ENCODE measurements at regions not wholly inside any gene's neighbourhood (a gene's known extent, or its start where the extent isn't known, plus 50 kb on each side); places are given as distances from the start of the nearest gene placed in this dataset.

- H3K27ac ChIP-seq (ENCODE audit: low read depth, low read length, poor library complexity, severe bottlenecking) = no peak overlapping the region
- POLR2A ChIA-PET = interaction anchor here (0.7 kb wide), 3 partner anchors 40 to 163 kb away, joined by 3 to 4 read pairs (median 3); no protein-coding TSS in a partner anchor
- H3K79me2 ChIP-seq (ENCODE audit: insufficient read depth, low read depth, low read length) = no peaks in the 10 kb centered on the region
- no peaks in the 10 kb centered on the region for H3K9me3 ChIP-seq (ENCODE audit: low read length)
- no peaks in the 10 kb centered on the region for H3K36me3 ChIP-seq (ENCODE audit: insufficient read depth, low read length)
- DNase-seq (ENCODE audit: low spot score) = no peak
- H3K9me2 ChIP-seq (ENCODE audit: insufficient read depth, low read length) = no peaks in the 10 kb centered on the region
- intact Hi-C loops (cut with micrococcal nuclease; ENCODE audit: unreplicated experiment) = loop anchor here (5.0 to 10.0 kb wide), 2 partner anchors 110 to 1152 kb away; partner anchors contain the start of genes CIP2A and DZIP3
- no peak overlapping the region for H2AFZ ChIP-seq (ENCODE audit: low read length)
- H3K4me3 ChIP-seq (ENCODE audit: low read depth, low read length, poor library complexity, severe bottlenecking) = no peak overlapping the region
- no peak overlapping the region for H3K4me2 ChIP-seq (ENCODE audit: low read length)
- no peaks in the 10 kb centered on the region for H4K20me1 ChIP-seq (ENCODE audit: insufficient read depth, low read length)
- peaks cover 40% of the 10 kb centered on the region for H3K4me1 ChIP-seq (ENCODE audit: insufficient read depth, low read length, poor library complexity, severe bottlenecking)
- CTCF ChIA-PET (ENCODE audit: unreplicated experiment) = no interaction called here
- TF ChIP-seq, protein P1, sequence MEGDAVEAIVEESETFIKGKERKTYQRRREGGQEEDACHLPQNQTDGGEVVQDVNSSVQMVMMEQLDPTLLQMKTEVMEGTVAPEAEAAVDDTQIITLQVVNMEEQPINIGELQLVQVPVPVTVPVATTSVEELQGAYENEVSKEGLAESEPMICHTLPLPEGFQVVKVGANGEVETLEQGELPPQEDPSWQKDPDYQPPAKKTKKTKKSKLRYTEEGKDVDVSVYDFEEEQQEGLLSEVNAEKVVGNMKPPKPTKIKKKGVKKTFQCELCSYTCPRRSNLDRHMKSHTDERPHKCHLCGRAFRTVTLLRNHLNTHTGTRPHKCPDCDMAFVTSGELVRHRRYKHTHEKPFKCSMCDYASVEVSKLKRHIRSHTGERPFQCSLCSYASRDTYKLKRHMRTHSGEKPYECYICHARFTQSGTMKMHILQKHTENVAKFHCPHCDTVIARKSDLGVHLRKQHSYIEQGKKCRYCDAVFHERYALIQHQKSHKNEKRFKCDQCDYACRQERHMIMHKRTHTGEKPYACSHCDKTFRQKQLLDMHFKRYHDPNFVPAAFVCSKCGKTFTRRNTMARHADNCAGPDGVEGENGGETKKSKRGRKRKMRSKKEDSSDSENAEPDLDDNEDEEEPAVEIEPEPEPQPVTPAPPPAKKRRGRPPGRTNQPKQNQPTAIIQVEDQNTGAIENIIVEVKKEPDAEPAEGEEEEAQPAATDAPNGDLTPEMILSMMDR (conservative IDR thresholded peaks at IDR 0.05; ENCODE audit: low read length) = no peak
- TF ChIP-seq EZH2phosphoT487 (IDR thresholded peaks at IDR 0.05; ENCODE audit: borderline replicate concordance, low read depth, low read length) = no peak
- no TSS peak for BruUV-seq (replicated peaks)
Observed at GRCh38 chr3:107432646-107433045, 55.4 kb downstream of the CCDC54 start.

DNA sequence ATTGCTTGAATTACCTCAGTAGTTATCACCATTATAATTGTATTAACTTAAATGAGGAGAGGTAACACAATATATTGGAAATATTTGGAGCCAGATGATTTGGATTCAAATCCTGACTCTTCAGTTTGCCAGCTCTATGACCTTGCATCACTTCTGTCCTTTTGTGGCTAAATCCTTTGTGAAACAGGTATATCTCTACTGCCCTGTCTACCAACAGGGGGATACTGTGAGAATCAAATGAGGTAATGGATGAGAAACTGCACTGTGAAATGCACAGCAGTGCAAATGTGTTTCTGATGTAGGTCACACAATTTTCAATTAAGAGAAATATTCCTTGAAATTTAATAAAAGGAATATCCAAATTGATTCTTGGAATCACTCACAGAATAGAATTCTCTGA is 58.8 kb downstream of the CCDC54 start:
- H4K20me1 ChIP-seq (ENCODE audit: insufficient read depth, low read length) = no peaks in the 10 kb centered on the region
- no peaks in the 10 kb centered on the region for H3K9me3 ChIP-seq (ENCODE audit: low read length)
- no peaks in the 10 kb centered on the region for H3K36me3 ChIP-seq (ENCODE audit: insufficient read depth, low read length)
- DNase-seq (ENCODE audit: low spot score) = no peak
- no peak overlapping the region for H3K27ac ChIP-seq (ENCODE audit: low read depth, low read length, poor library complexity, severe bottlenecking)
- no TSS peak for BruUV-seq (replicated peaks)
- TF ChIP-seq, protein P1 (conservative IDR thresholded peaks at IDR 0.05; ENCODE audit: low read length) = no peak
- no peak for TF ChIP-seq EZH2phosphoT487 (IDR thresholded peaks at IDR 0.05; ENCODE audit: borderline replicate concordance, low read depth, low read length)
- intact Hi-C loops (cut with micrococcal nuclease; ENCODE audit: unreplicated experiment) = loop anchor here (10.0 kb wide), 1 partner anchor 1149 kb away; the partner anchor contains the start of genes CIP2A and DZIP3
- no peak overlapping the region for H3K4me3 ChIP-seq (ENCODE audit: low read depth, low read length, poor library complexity, severe bottlenecking)
- H2AFZ ChIP-seq (ENCODE audit: low read length) = no peak overlapping the region
- no peak overlapping the region for H3K4me2 ChIP-seq (ENCODE audit: low read length)
- no peaks in the 10 kb centered on the region for H3K79me2 ChIP-seq (ENCODE audit: insufficient read depth, low read depth, low read length)
- H3K4me1 ChIP-seq (ENCODE audit: insufficient read depth, low read length, poor library complexity, severe bottlenecking) = peaks cover 7% of the 10 kb centered on the region
- POLR2A ChIA-PET = interaction anchor here (0.6 to 1.0 kb wide), 3 partner anchors 8 to 433 kb away, joined by 3 to 7 read pairs (median 3); no protein-coding TSS in a partner anchor
- no peaks in the 10 kb centered on the region for H3K9me2 ChIP-seq (ENCODE audit: insufficient read depth, low read length)
- CTCF ChIA-PET (ENCODE audit: unreplicated experiment) = no interaction called here

- DNase-seq (ENCODE audit: low spot score) = no peak
- no TSS peak for BruUV-seq (replicated peaks)
- Histone ChIP-seq H2AFZ (ENCODE audit: low read length) (no peak overlapping the region), H3K9me3 (ENCODE audit: low read length) (no peaks in the 10 kb centered on the region), H3K27ac (ENCODE audit: low read depth, low read length, poor library complexity, severe bottlenecking) (no peak overlapping the region), H3K4me3 (ENCODE audit: low read depth, low read length, poor library complexity, severe bottlenecking) (no peak overlapping the region), H3K4me2 (ENCODE audit: low read length) (no peak overlapping the region), H3K79me2 (ENCODE audit: insufficient read depth, low read depth, low read length) (no peaks in the 10 kb centered on the region), H3K36me3 (ENCODE audit: insufficient read depth, low read length) (no peaks in the 10 kb centered on the region), H3K4me1 (ENCODE audit: insufficient read depth, low read length, poor library complexity, severe bottlenecking) (no peaks in the 10 kb centered on the region), H4K20me1 (ENCODE audit: insufficient read depth, low read length) (no peaks in the 10 kb centered on the region), H3K9me2 (ENCODE audit: insufficient read depth, low read length) (no peaks in the 10 kb centered on the region)
- intact Hi-C loops (cut with micrococcal nuclease; ENCODE audit: unreplicated experiment) = loop anchor here (10.0 kb wide), 1 partner anchor 1146 kb away; the partner anchor contains the start of genes CIP2A and DZIP3
- POLR2A ChIA-PET = interaction anchor here (0.5 kb wide), 1 partner anchor 12 kb away, joined by 3 read pairs; no protein-coding TSS in a partner anchor
- CTCF ChIA-PET (ENCODE audit: unreplicated experiment) = no interaction called here
- TF ChIP-seq, protein P1 (conservative IDR thresholded peaks at IDR 0.05; ENCODE audit: low read length) = no peak
- TF ChIP-seq EZH2phosphoT487 (IDR thresholded peaks at IDR 0.05; ENCODE audit: borderline replicate concordance, low read depth, low read length) = no peak
Observed at GRCh38 chr3:107438671-107439070, 61.4 kb downstream of the CCDC54 start.

All from OCI-LY7 (cell line).